ENCODE measurements at regions not wholly inside any gene's neighbourhood (a gene's known extent, or its start where the extent isn't known, plus 50 kb on each side); places are given as distances from the start of the nearest gene placed in this dataset.

- DNase-seq (ENCODE audit: low read depth, low spot score): no peak
These were observed 790.5 kb downstream of the RNF144A start for GRCh38 chr2:7707723-7708122.

- DNase-seq (ENCODE audit: low read depth, low spot score): no peak
These were observed 792.7 kb downstream of the RNF144A start for GRCh38 chr2:7709907-7710306.

GRCh38 chr2:7711167-7711566 is 794.0 kb downstream of the RNF144A start:
- DNase-seq (ENCODE audit: low read depth, low spot score): no peak

GRCh38 chr2:7719876-7720275 is 802.7 kb downstream of the RNF144A start:
- DNase-seq (ENCODE audit: low read depth, low spot score): no peak

GRCh38 chr2:7721413-7721995 is 804.3 kb downstream of the RNF144A start:
- no peak for DNase-seq (ENCODE audit: low read depth, low spot score)

- no peak for DNase-seq (ENCODE audit: low read depth, low spot score)
These were observed 805.1 kb downstream of the RNF144A start for GRCh38 chr2:7722212-7722910.

- DNase-seq (ENCODE audit: low read depth, low spot score): no peak
These were observed 807.1 kb downstream of the RNF144A start for GRCh38 chr2:7724336-7724735.

GRCh38 chr2:7725171-7725849 is 808.1 kb downstream of the RNF144A start:
- no peak for DNase-seq (ENCODE audit: low read depth, low spot score)

GRCh38 chr2:7725850-7726242 is 808.6 kb downstream of the RNF144A start:
- no peak for DNase-seq (ENCODE audit: low read depth, low spot score)

- no peak for DNase-seq (ENCODE audit: low read depth, low spot score)
These were observed 809.8 kb downstream of the RNF144A start for GRCh38 chr2:7726989-7727388.

- DNase-seq (ENCODE audit: low read depth, low spot score): no peak
These were observed 811.2 kb downstream of the RNF144A start for GRCh38 chr2:7728388-7728787.

GRCh38 chr2:7730449-7730848 is 813.2 kb downstream of the RNF144A start:
- no peak for DNase-seq (ENCODE audit: low read depth, low spot score)

GRCh38 chr2:7730990-7731389 is 813.8 kb downstream of the RNF144A start:
- no peak for DNase-seq (ENCODE audit: low read depth, low spot score)

GRCh38 chr2:7732497-7732896 is 815.3 kb downstream of the RNF144A start:
- no peak for DNase-seq (ENCODE audit: low read depth, low spot score)

GRCh38 chr2:7736646-7737305 is 819.6 kb downstream of the RNF144A start:
- DNase-seq (ENCODE audit: low read depth, low spot score): no peak

- DNase-seq (ENCODE audit: low read depth, low spot score): no peak
These were observed 821.4 kb downstream of the RNF144A start for GRCh38 chr2:7738596-7738995.

GRCh38 chr2:7740114-7740513 is 822.9 kb downstream of the RNF144A start:
- DNase-seq (ENCODE audit: low read depth, low spot score): no peak

GRCh38 chr2:7742301-7742700 is 825.1 kb downstream of the RNF144A start:
- DNase-seq (ENCODE audit: low read depth, low spot score): no peak

GRCh38 chr2:7744827-7745226 is 827.6 kb downstream of the RNF144A start:
- no peak for DNase-seq (ENCODE audit: low read depth, low spot score)

- DNase-seq (ENCODE audit: low read depth, low spot score): no peak
These were observed 828.2 kb downstream of the RNF144A start for GRCh38 chr2:7745369-7745768.

- no peak for DNase-seq (ENCODE audit: low read depth, low spot score)
These were observed 831.7 kb downstream of the RNF144A start for GRCh38 chr2:7748717-7749415.

All from activated naive CD8-positive, alpha-beta T cell treated with anti-CD3 and anti-CD28 coated beads, Interleukin-2, amount 50 U/mL, for 16 hours (primary cell).